WTC11 (cell line): ENCODE measurements at regions not wholly inside any gene's neighbourhood (a gene's known extent, or its start where the extent isn't known, plus 50 kb on each side); places are given as distances from the start of the nearest gene placed in this dataset.

Source experiments
- CTCF ChIP-seq: fragments of 200-600 bp; IDR thresholded peaks from 2 replicates; pipeline ENCODE4 v1.8.0; 2022; ENCODE audit warnings: antibody characterized with exemption
- MYBL2 ChIP-seq: sonication (generic); formaldehyde crosslinking; IDR thresholded peaks from 2 replicates; pipeline ENCODE4 v1.8.1; 2023; ENCODE audit warnings: mild to moderate bottlenecking, moderate library complexity, missing genetic modification reagents
- SMAD3 ChIP-seq: sonication (generic); formaldehyde crosslinking; IDR thresholded peaks from 2 replicates; pipeline ENCODE4 v1.8.0; 2022; ENCODE audit warnings: missing genetic modification reagents, mild to moderate bottlenecking, borderline replicate concordance
- TEAD4 ChIP-seq: sonication (generic); formaldehyde crosslinking; IDR thresholded peaks from 2 replicates; pipeline ENCODE4 v1.8.0; 2022; ENCODE audit warnings: mild to moderate bottlenecking, missing genetic modification reagents
- USF2 ChIP-seq: sonication (generic); formaldehyde crosslinking; IDR thresholded peaks from 2 replicates; pipeline ENCODE4 v1.8.1; 2023; ENCODE audit warnings: mild to moderate bottlenecking, missing genetic modification reagents, moderate library complexity

GRCh38 chr9:135273008-135273407, 185.5 kb downstream of the OLFM1 start:
- TF ChIP-seq CTCF (no peak), USF2 (CRISPR knock-in tag) (no peak), TEAD4 (no peak), MYBL2 (CRISPR knock-in tag) (no peak), SMAD3 (no peak)
